ENCODE measurements at regions not wholly inside any gene's neighbourhood (a gene's known extent, or its start where the extent isn't known, plus 50 kb on each side); places are given as distances from the start of the nearest gene placed in this dataset.

- H3K4me3 Mint-ChIP-seq, result no peak overlapping the region
- no peaks in the 10 kb centered on the region for H3K36me3 Mint-ChIP-seq (ENCODE audit: low read depth)
- H3K27me3 Mint-ChIP-seq, result no peaks in the 10 kb centered on the region
- H3K4me1 Mint-ChIP-seq (ENCODE audit: low read depth), result no peaks in the 10 kb centered on the region
- no peaks in the 10 kb centered on the region for H3K9me3 Mint-ChIP-seq
- H3K27ac Mint-ChIP-seq, result no peak overlapping the region
- intact Hi-C loops (cut with micrococcal nuclease), result no loop called here
Measured at GRCh38 chr7:45980973-45981372, 59.9 kb upstream of the IGFBP3 start.

DNA sequence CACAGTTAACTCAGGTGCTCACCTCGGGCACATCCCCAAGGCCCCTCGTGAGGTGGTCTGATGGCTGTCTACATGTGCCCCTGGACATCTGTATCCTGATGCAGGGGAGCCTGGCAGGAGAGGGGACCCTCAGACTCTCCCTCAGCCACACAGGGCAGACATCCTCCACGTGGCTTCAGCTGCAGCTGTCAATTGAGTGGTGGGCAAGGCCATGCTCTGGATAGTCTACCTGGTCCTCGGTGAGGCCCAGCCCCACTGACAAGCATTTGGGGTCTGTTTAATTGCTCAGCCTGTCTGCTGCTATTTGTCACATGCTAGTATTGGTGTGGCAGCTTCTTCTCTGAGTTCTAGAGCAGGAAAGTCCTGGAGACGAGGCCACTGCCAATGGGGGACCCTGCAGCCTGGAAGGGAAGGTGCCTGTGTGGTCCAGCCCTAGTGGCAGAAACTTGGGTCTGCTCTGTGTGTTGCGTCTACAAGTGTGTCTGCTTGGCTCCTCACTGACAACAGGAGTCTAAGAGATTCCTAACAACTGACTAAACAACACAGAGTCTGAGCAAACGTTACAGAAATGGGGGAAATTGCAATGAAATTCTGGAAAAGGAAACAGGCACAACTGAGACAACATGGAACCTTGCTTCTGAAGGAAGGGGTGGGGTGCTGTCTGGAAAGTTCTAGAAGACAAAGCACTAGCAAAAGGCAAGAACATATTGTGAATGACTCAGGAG, 59.3 kb upstream of the IGFBP3 start:
- Mint-ChIP-seq H3K4me3 (no peak overlapping the region), H3K9me3 (no peaks in the 10 kb centered on the region), H3K27me3 (no peaks in the 10 kb centered on the region), H3K36me3 (ENCODE audit: low read depth) (no peaks in the 10 kb centered on the region), H3K4me1 (ENCODE audit: low read depth) (no peaks in the 10 kb centered on the region), H3K27ac (no peak overlapping the region)
- intact Hi-C loops (cut with micrococcal nuclease), result no loop called here

DNA sequence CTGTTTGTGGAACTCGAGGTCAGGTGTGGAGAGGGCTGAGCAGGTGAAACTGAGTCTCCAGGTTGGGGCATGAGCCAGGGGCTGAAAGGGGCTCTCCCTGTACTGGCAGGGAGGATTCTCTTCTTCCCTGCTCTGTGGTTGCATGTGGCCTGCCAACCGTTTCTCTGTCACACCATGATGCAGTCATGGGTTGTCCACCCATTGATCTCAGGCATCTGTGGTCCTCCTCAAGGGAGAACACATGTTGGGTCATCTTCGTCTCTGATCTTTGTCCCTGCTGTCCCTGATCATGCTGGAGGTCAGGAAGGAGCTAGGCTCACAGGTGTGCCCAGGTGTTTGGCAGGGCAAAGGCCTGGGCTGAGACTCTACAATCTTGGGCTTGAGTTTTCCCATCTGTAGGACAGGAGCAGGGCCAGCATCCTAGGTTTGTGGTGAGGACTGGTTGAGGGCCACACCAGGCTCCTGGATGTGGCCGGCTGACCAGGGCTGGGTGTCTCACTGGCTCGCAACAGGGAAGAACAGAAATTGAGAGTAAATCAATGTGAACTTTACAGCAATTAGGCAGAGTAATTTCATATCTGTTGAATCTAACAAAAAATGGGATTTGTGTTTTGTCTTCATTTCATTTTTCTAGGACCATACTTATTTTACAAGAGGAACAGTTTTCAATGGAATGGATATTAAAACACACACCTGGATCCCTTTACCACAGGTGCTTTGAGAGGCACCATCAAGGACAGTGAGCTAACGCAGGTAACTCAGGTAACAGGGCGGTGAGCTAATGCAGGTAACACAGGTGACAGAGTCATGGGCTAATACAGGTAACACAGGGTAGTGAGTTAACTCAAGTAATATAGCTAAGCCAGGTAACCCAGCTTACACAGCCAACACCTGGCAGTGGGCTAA, 58.5 kb upstream of the IGFBP3 start:
- Mint-ChIP-seq H3K9me3 (no peaks in the 10 kb centered on the region), H3K4me3 (no peak overlapping the region), H3K27ac (no peak overlapping the region), H3K4me1 (ENCODE audit: low read depth) (no peaks in the 10 kb centered on the region), H3K27me3 (no peaks in the 10 kb centered on the region), H3K36me3 (ENCODE audit: low read depth) (no peaks in the 10 kb centered on the region)
- intact Hi-C loops (cut with micrococcal nuclease), result no loop called here

- Mint-ChIP-seq H3K9me3 (no peaks in the 10 kb centered on the region), H3K27me3 (no peaks in the 10 kb centered on the region), H3K27ac (no peak overlapping the region), H3K4me3 (no peak overlapping the region), H3K4me1 (ENCODE audit: low read depth) (no peaks in the 10 kb centered on the region), H3K36me3 (ENCODE audit: low read depth) (no peaks in the 10 kb centered on the region)
- intact Hi-C loops (cut with micrococcal nuclease), result no loop called here
Measured at GRCh38 chr7:45978731-45979211, 57.7 kb upstream of the IGFBP3 start.

GRCh38 chr7:45978010-45978681, 57.1 kb upstream of the IGFBP3 start:
- no peaks in the 10 kb centered on the region for H3K9me3 Mint-ChIP-seq
- H3K36me3 Mint-ChIP-seq (ENCODE audit: low read depth), result no peaks in the 10 kb centered on the region
- H3K4me1 Mint-ChIP-seq (ENCODE audit: low read depth), result no peaks in the 10 kb centered on the region
- no peak overlapping the region for H3K4me3 Mint-ChIP-seq
- H3K27ac Mint-ChIP-seq, result no peak overlapping the region
- no peaks in the 10 kb centered on the region for H3K27me3 Mint-ChIP-seq
- intact Hi-C loops (cut with micrococcal nuclease), result no loop called here

DNA sequence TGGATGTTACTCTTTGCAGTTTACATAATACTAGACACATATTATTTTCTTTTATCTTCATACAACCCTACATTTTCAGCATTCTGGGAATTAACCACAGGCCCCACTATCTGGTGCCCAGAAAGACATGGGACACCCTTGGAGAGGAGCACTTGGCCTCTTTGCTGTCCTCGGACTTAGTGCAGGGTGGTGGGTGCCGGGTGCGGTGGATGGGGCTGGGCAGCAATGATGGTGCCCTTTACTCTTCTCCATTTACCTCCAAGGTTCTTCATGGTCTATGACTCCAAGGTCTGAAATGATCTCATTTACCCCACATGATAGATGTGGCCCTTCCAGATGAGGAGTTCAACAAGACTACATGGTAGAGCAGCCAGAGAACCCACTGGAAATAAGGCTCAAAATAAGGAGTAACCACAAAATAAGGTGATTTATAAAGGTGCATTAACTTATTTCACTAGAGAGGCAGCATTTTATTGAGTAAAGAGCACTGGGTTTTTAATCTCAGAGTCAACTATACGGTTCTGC, 56.2 kb upstream of the IGFBP3 start:
- H3K9me3 Mint-ChIP-seq, result no peaks in the 10 kb centered on the region
- intact Hi-C loops (cut with micrococcal nuclease), result no loop called here
- H3K27me3 Mint-ChIP-seq, result no peaks in the 10 kb centered on the region
- no peaks in the 10 kb centered on the region for H3K36me3 Mint-ChIP-seq (ENCODE audit: low read depth)
- no peak overlapping the region for H3K4me3 Mint-ChIP-seq
- no peak overlapping the region for H3K27ac Mint-ChIP-seq
- no peaks in the 10 kb centered on the region for H3K4me1 Mint-ChIP-seq (ENCODE audit: low read depth)

DNA sequence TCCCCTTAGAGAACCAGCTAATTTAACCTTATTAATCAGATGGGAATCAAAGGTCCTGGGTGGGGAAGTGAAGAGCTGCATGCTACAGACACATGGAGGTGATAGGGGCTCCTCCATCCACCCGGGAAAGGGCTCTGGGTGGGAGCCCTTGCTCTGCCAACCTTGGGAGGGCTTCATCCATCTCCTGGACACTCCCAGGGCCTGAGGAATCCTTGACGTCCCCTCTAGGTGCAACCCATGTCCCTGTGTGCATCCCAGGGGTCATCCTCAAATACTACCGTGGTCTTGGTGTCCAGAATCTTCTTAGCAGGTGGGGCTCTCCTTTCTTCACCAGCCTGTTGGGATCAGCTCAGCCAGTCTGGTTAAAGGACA, 55.4 kb upstream of the IGFBP3 start:
- no peak overlapping the region for H3K4me3 Mint-ChIP-seq
- H3K27me3 Mint-ChIP-seq, result no peaks in the 10 kb centered on the region
- no peaks in the 10 kb centered on the region for H3K9me3 Mint-ChIP-seq
- no peaks in the 10 kb centered on the region for H3K4me1 Mint-ChIP-seq (ENCODE audit: low read depth)
- intact Hi-C loops (cut with micrococcal nuclease), result no loop called here
- no peak overlapping the region for H3K27ac Mint-ChIP-seq
- no peaks in the 10 kb centered on the region for H3K36me3 Mint-ChIP-seq (ENCODE audit: low read depth)

DNA sequence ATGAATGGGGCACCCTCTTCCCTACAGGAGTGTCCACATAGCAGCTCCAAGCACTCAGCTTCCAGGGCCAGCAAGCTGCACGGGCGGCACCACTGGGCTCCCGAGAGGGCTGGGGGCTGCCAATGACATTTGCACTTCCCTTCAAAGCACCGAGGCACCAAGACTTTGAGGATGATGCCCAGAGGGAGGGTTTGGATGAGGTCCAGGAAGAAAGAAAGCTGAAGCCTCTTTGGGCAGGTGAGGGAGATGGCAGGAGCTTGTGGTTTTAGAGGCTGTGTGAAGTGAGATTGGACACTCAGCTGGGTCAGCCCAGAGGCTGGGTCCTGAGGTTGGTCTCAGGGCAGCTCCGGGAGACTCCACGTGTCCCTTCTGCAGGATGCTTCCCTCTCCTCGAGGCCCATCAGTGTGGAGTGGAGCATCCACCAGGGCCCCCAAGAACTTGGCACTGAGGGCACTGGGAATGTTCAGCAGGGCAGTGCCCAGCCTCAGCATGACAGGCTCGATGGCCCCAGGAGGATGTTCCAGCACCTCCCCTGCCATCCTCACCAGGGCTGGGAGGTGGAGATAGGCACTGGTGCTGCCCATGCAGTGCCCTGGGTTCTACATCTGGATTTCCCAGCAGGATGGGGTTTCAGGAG, 54.9 kb upstream of the IGFBP3 start:
- intact Hi-C loops (cut with micrococcal nuclease), result no loop called here
- no peak overlapping the region for H3K4me3 Mint-ChIP-seq
- H3K36me3 Mint-ChIP-seq (ENCODE audit: low read depth), result no peaks in the 10 kb centered on the region
- no peak overlapping the region for H3K27ac Mint-ChIP-seq
- no peaks in the 10 kb centered on the region for H3K9me3 Mint-ChIP-seq
- no peaks in the 10 kb centered on the region for H3K4me1 Mint-ChIP-seq (ENCODE audit: low read depth)
- H3K27me3 Mint-ChIP-seq, result no peaks in the 10 kb centered on the region

DNA sequence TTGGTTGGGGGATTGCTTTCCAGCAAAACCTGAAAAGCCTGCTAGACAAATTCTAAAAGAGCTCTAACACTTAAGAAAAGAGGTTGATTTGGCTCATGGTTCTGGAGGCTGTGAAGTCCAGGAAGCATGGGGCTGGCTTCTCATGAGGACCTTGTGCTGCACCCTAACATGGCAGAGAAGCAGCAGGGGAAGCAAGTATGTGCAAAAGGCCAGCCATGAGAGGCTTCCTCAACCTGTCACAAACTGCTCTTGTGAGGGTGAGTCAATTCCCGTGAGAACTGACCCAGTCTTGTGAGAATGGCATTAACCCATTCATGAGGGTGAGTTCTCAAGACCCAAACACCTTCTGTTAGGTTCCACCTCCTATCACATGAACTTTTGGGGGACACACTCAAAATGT, 54.3 kb upstream of the IGFBP3 start:
- no peak overlapping the region for H3K27ac Mint-ChIP-seq
- no peaks in the 10 kb centered on the region for H3K9me3 Mint-ChIP-seq
- no peaks in the 10 kb centered on the region for H3K36me3 Mint-ChIP-seq (ENCODE audit: low read depth)
- H3K4me3 Mint-ChIP-seq, result no peak overlapping the region
- H3K27me3 Mint-ChIP-seq, result no peaks in the 10 kb centered on the region
- no peaks in the 10 kb centered on the region for H3K4me1 Mint-ChIP-seq (ENCODE audit: low read depth)
- intact Hi-C loops (cut with micrococcal nuclease), result no loop called here

DNA sequence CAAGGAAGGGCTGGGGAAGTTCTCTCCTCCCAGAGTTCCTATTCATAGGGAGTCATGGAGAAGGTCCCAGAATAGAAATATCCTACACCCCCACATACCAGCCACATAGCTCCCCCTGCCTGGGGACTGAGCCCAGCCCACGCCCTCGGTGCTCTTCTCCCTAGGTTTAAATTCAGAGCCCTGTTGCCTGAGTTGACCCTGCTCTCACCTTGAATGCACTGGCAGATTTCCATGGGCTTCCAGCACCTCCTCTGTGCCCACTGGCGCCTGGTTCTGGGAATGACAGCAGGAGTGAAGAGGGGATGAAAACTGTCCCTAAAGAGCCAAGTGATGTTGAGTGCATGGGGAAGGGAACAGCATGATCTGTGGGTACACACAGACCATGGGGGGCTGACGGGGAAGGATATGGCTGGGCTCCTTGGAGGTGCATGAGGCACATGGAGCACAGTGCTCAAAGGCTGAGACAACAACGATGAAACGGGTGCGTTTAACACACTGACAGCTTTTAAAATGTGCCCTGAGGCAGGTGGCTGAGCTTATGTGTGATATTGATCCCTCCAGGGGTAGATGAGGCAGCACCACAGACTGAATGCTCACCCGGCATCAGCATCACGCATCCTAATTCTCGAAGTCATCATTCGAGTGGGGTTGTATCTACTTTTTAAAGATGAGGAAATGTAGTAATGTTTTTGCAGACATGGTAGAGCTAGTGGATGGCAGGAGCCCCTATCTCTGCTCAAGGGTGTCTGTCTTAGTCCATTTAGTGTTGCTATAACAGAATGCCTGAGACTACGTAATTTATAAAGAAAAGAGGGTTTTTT, 53.7 kb upstream of the IGFBP3 start:
- no peaks in the 10 kb centered on the region for H3K27me3 Mint-ChIP-seq
- H3K36me3 Mint-ChIP-seq (ENCODE audit: low read depth), result no peaks in the 10 kb centered on the region
- no peak overlapping the region for H3K27ac Mint-ChIP-seq
- H3K4me3 Mint-ChIP-seq, result no peak overlapping the region
- H3K9me3 Mint-ChIP-seq, result no peaks in the 10 kb centered on the region
- no peaks in the 10 kb centered on the region for H3K4me1 Mint-ChIP-seq (ENCODE audit: low read depth)
- intact Hi-C loops (cut with micrococcal nuclease), result no loop called here

DNA sequence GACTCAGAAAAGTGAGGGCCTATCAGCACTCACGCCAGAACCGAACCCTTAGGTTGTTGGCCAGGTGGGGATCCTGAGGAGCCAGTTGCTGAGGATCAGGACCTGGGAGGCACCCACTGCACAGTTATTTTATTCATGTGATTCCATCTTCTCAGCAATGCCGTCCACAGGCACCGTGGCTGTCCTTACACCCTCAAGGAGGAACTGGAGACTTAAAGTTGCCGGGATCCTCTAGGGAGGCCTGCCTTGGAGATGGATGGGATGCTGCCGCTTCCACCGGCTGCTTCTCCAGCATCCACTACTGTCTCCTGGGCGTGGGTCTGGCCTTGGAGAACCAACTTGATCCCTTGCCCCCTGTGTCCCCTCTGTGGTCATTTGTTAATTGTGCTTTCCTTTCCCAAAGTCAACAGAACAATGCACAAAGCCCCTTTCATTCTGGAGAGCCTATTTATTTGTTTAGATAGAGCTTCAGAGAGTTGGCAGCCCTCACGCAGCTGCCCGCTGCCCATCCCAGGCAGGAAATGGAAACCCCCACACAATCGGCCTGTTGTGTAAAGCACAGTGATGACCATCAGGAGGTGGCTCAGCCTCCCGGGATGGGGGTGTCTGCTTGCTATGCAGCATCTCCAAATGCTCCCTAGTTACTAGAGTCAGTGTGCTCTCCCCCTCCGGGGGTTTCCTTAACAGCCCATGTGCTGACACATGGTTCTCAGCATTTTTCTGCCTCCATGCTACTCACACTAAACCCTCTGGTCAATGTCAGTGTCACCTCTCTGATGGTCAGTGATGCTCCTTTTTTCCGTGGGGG, 52.9 kb upstream of the IGFBP3 start:
- Mint-ChIP-seq H3K4me3 (no peak overlapping the region), H3K27ac (no peak overlapping the region), H3K9me3 (no peaks in the 10 kb centered on the region), H3K27me3 (no peaks in the 10 kb centered on the region), H3K36me3 (ENCODE audit: low read depth) (no peaks in the 10 kb centered on the region), H3K4me1 (ENCODE audit: low read depth) (no peaks in the 10 kb centered on the region)
- intact Hi-C loops (cut with micrococcal nuclease), result no loop called here

- intact Hi-C loops (cut with micrococcal nuclease), result no loop called here
- H3K9me3 Mint-ChIP-seq, result no peaks in the 10 kb centered on the region
- no peak overlapping the region for H3K4me3 Mint-ChIP-seq
- H3K27me3 Mint-ChIP-seq, result no peaks in the 10 kb centered on the region
- H3K27ac Mint-ChIP-seq, result no peak overlapping the region
- no peaks in the 10 kb centered on the region for H3K36me3 Mint-ChIP-seq (ENCODE audit: low read depth)
- H3K4me1 Mint-ChIP-seq (ENCODE audit: low read depth), result no peaks in the 10 kb centered on the region
Measured at GRCh38 chr7:45972629-45973312, 51.7 kb upstream of the IGFBP3 start.
